ENCODE measurements at regions not wholly inside any gene's neighbourhood (a gene's known extent, or its start where the extent isn't known, plus 50 kb on each side); places are given as distances from the start of the nearest gene placed in this dataset.

GRCh38 chr7:156515911-156516790 is 124.4 kb upstream of the RNF32 start:
- no peak overlapping the region for H3K4me3 Mint-ChIP-seq (ENCODE audit: unreplicated experiment)
- POLR2A ChIA-PET, result no interaction called here
- intact Hi-C loops (cut with micrococcal nuclease), result no loop called here
- H3K27ac Mint-ChIP-seq (ENCODE audit: low read depth, unreplicated experiment), result no peak overlapping the region
- no peak for DNase-seq (ENCODE audit: unreplicated experiment)
- CTCF ChIA-PET, result no interaction called here
- no TSS peak for BruUV-seq (replicated peaks)
- H3K36me3 Mint-ChIP-seq (ENCODE audit: insufficient read depth, unreplicated experiment), result no peaks in the 10 kb centered on the region
- peaks cover 49% of the 10 kb centered on the region for H3K27me3 Mint-ChIP-seq (ENCODE audit: insufficient read depth, unreplicated experiment)
- H3K9me3 Mint-ChIP-seq (ENCODE audit: unreplicated experiment), result peaks cover 3% of the 10 kb centered on the region
- no peaks in the 10 kb centered on the region for H3K4me1 Mint-ChIP-seq (ENCODE audit: insufficient read depth, unreplicated experiment)
- TF ChIP-seq CTCF (IDR thresholded peaks at IDR 0.05; ENCODE audit: unreplicated experiment), result no peak

GRCh38 chr7:156514851-156515250 is 125.7 kb upstream of the RNF32 start:
- H3K9me3 Mint-ChIP-seq (ENCODE audit: unreplicated experiment), result peaks cover 10% of the 10 kb centered on the region
- BruUV-seq (replicated peaks), result no TSS peak
- no peak overlapping the region for H3K4me3 Mint-ChIP-seq (ENCODE audit: unreplicated experiment)
- H3K36me3 Mint-ChIP-seq (ENCODE audit: insufficient read depth, unreplicated experiment), result no peaks in the 10 kb centered on the region
- H3K27me3 Mint-ChIP-seq (ENCODE audit: insufficient read depth, unreplicated experiment), result peaks cover 60% of the 10 kb centered on the region
- TF ChIP-seq CTCF (IDR thresholded peaks at IDR 0.05; ENCODE audit: unreplicated experiment), result no peak
- ChIA-PET CTCF (interaction anchor here (0.9 to 1.4 kb wide), 2 partner anchors 11 to 42 kb away, joined by 3 to 4 read pairs; no protein-coding TSS in a partner anchor), POLR2A (no interaction called here)
- intact Hi-C loops (cut with micrococcal nuclease), result no loop called here
- no peaks in the 10 kb centered on the region for H3K4me1 Mint-ChIP-seq (ENCODE audit: insufficient read depth, unreplicated experiment)
- no peak for DNase-seq (ENCODE audit: unreplicated experiment)
- no peak overlapping the region for H3K27ac Mint-ChIP-seq (ENCODE audit: low read depth, unreplicated experiment)

GRCh38 chr7:156511426-156511825 is 129.1 kb upstream of the RNF32 start:
- ChIA-PET CTCF (no interaction called here), POLR2A (interaction anchor here (1.1 kb wide), 1 partner anchor 252 kb away, joined by 4 read pairs; no protein-coding TSS in a partner anchor)
- intact Hi-C loops (cut with micrococcal nuclease), result no loop called here
- TF ChIP-seq CTCF (IDR thresholded peaks at IDR 0.05; ENCODE audit: unreplicated experiment), result no peak
- no peak overlapping the region for H3K4me3 Mint-ChIP-seq (ENCODE audit: unreplicated experiment)
- H3K4me1 Mint-ChIP-seq (ENCODE audit: insufficient read depth, unreplicated experiment), result no peaks in the 10 kb centered on the region
- no peaks in the 10 kb centered on the region for H3K36me3 Mint-ChIP-seq (ENCODE audit: insufficient read depth, unreplicated experiment)
- H3K9me3 Mint-ChIP-seq (ENCODE audit: unreplicated experiment), result peaks cover 16% of the 10 kb centered on the region
- peaks cover 74% of the 10 kb centered on the region for H3K27me3 Mint-ChIP-seq (ENCODE audit: insufficient read depth, unreplicated experiment)
- no TSS peak for BruUV-seq (replicated peaks)
- H3K27ac Mint-ChIP-seq (ENCODE audit: low read depth, unreplicated experiment), result no peak overlapping the region
- no peak for DNase-seq (ENCODE audit: unreplicated experiment)

GRCh38 chr7:156510966-156511365 is 129.6 kb upstream of the RNF32 start:
- intact Hi-C loops (cut with micrococcal nuclease), result no loop called here
- CTCF ChIA-PET, result no interaction called here
- DNase-seq (ENCODE audit: unreplicated experiment), result no peak
- no TSS peak for BruUV-seq (replicated peaks)
- H3K36me3 Mint-ChIP-seq (ENCODE audit: insufficient read depth, unreplicated experiment), result no peaks in the 10 kb centered on the region
- POLR2A ChIA-PET, result interaction anchor here (1.1 kb wide), 1 partner anchor 253 kb away, joined by 4 read pairs; no protein-coding TSS in a partner anchor
- peaks cover 16% of the 10 kb centered on the region for H3K9me3 Mint-ChIP-seq (ENCODE audit: unreplicated experiment)
- H3K4me1 Mint-ChIP-seq (ENCODE audit: insufficient read depth, unreplicated experiment), result no peaks in the 10 kb centered on the region
- H3K27ac Mint-ChIP-seq (ENCODE audit: low read depth, unreplicated experiment), result no peak overlapping the region
- H3K27me3 Mint-ChIP-seq (ENCODE audit: insufficient read depth, unreplicated experiment), result peaks cover 69% of the 10 kb centered on the region
- no peak overlapping the region for H3K4me3 Mint-ChIP-seq (ENCODE audit: unreplicated experiment)
- no peak for TF ChIP-seq CTCF (IDR thresholded peaks at IDR 0.05; ENCODE audit: unreplicated experiment)

All from MCF 10A (cell line).